HG03571 (cell line): ENCODE measurements at regions not wholly inside any gene's neighbourhood (a gene's known extent, or its start where the extent isn't known, plus 50 kb on each side); places are given as distances from the start of the nearest gene placed in this dataset.
"Not testable (repeated sequence)": the region's sequence is repeated elsewhere in the genome, so short reads cannot be mapped to it uniquely, and the experiment has no call there.

Experiments used
- ATAC-seq: cut with Tn5 transposase; IDR thresholded peaks from one replicate; pipeline ENCODE4 v1.9.1; 2021; ENCODE audit not compliant: unreplicated experiment

- ATAC-seq, result no peak
These were observed 320.5 kb upstream of the THBS1 start for GRCh38 chr15:39260391-39260790.

- ATAC-seq, result no peak
These were observed 320.1 kb upstream of the THBS1 start for GRCh38 chr15:39260791-39261190.

GRCh38 chr15:39261397-39262183 lies 319.3 kb upstream of the THBS1 start:
- ATAC-seq, result not testable (repeated sequence)

- not testable (repeated sequence) for ATAC-seq
These were observed 317.7 kb upstream of the THBS1 start for GRCh38 chr15:39262995-39263772.

- no peak for ATAC-seq
These were observed 315.6 kb upstream of the THBS1 start for GRCh38 chr15:39265261-39265660.

- no peak for ATAC-seq
These were observed 314.0 kb upstream of the THBS1 start for GRCh38 chr15:39266890-39267289.

- ATAC-seq, result no peak
These were observed 313.2 kb upstream of the THBS1 start for GRCh38 chr15:39267685-39268084.

- ATAC-seq, result no peak
These were observed 311.5 kb upstream of the THBS1 start for GRCh38 chr15:39269352-39269751.

- no peak for ATAC-seq
These were observed 311.1 kb upstream of the THBS1 start for GRCh38 chr15:39269821-39270220.

- no peak for ATAC-seq
These were observed 310.5 kb upstream of the THBS1 start for GRCh38 chr15:39270221-39270855.

- ATAC-seq, result no peak
These were observed 309.9 kb upstream of the THBS1 start for GRCh38 chr15:39270934-39271333.

GRCh38 chr15:39272901-39273300 lies 308.0 kb upstream of the THBS1 start:
- ATAC-seq, result no peak

- no peak for ATAC-seq
These were observed 307.0 kb upstream of the THBS1 start for GRCh38 chr15:39273717-39274411.

- ATAC-seq, result no peak
These were observed 305.8 kb upstream of the THBS1 start for GRCh38 chr15:39275066-39275465.

- no peak for ATAC-seq
These were observed 301.6 kb upstream of the THBS1 start for GRCh38 chr15:39279311-39279710.

GRCh38 chr15:39281094-39281493 lies 299.8 kb upstream of the THBS1 start:
- ATAC-seq, result no peak

GRCh38 chr15:39282663-39283208 lies 298.1 kb upstream of the THBS1 start:
- ATAC-seq, result no peak

GRCh38 chr15:39283531-39283930 lies 297.3 kb upstream of the THBS1 start:
- ATAC-seq, result no peak

- ATAC-seq, result no peak
These were observed 295.8 kb upstream of the THBS1 start for GRCh38 chr15:39285071-39285470.

- ATAC-seq, result no peak
These were observed 295.2 kb upstream of the THBS1 start for GRCh38 chr15:39285663-39286062.

GRCh38 chr15:39286706-39287105 lies 294.2 kb upstream of the THBS1 start:
- ATAC-seq, result no peak
